Sigmoid colon (tissue), 4 donors: ENCODE measurements at regions not wholly inside any gene's neighbourhood (a gene's known extent, or its start where the extent isn't known, plus 50 kb on each side); places are given as distances from the start of the nearest gene placed in this dataset.

ENCODE experiments used
- CTCF ChIP-seq, 4 experiments: fragments of 450-650 bp in 3 of 4; fragments of 200-600 bp in 1 of 4; IDR thresholded peaks; one replicate each; pipeline ENCODE4 v1.5.1; 2016 to 2019; ENCODE audit warnings: antibody characterized with exemption in 4 of 4, mild to moderate bottlenecking in 3 of 4, moderate library complexity in 2 of 4
- POLR2A ChIP-seq, 2 donors: fragments of 450-650 bp; IDR thresholded peaks; one replicate each; pipeline ENCODE4 v1.6.1; 2016; ENCODE audit warnings: antibody characterized with exemption in 2 of 2, mild to moderate bottlenecking in 2 of 2, moderate library complexity in 2 of 2
- POLR2AphosphoS5 ChIP-seq, 4 donors: sonication (generic); formaldehyde crosslinking; IDR thresholded peaks; one replicate each; pipeline ENCODE4 v1.6.1; 2017; ENCODE audit warnings: antibody characterized with exemption in 4 of 4

DNA sequence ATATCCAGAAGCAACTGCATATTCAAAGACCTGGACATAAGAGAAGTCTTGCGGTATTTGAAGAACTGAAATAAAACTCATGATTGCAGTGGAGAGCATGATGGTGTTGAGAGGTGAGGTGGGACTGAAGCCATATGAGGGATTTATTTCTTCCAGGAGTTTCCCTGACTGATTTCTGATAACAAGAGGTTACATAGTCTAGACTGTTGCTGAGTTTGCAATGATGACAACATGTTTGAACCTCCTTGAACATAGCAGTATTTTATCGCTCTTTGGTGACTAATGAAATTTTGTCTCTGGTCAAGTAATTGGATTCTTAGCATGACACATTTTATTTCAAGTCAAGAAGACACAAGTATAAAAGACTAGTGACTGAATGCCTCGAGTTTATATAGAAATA is 61.8 kb downstream of the ACTBL2 start:
- TF ChIP-seq CTCF (IDR thresholded peaks at IDR 0.05) (no peak), POLR2AphosphoS5 (IDR thresholded peaks at IDR 0.05) (no peak), POLR2A (IDR thresholded peaks at IDR 0.05) (no peak)
